ENCODE measurements at regions not wholly inside any gene's neighbourhood (a gene's known extent, or its start where the extent isn't known, plus 50 kb on each side); places are given as distances from the start of the nearest gene placed in this dataset.

DNA sequence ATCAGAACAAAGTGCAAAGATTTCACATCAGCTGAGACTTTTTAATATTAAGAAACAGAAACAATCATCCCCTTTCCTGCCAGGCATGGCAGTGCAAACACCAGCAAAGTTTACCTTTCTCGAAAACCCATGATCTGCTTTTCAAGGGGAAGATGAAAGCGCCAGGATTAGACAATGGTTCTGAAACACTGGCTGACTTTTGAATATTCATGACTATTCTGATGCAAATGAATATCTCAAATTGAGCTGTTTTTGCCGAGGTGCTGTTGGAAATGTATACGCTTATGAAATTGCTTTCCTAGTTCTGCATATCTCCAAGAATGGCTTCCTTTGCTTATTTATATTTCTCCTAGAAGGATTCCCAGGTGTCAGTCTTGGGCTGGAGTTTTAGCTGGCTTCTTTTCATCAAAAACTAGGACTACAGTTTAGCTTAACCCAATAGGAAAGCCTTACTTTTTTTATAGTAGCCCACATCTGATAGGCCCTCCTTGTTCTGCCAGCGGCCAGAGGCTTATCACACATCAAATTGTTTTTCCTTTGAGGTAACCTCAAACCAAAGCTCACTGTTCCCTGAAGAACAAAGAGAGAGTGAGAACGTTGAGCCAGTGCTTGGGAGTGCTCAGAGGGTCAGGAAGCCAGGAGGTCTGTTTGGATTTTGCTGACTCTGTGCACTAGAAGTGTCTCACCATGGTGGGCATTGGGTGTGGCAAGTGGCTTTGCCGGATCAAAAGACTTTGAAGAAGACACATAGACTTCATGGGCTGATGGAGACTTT, 74.0 kb upstream of the PLCL2 start:
- DNase-seq = no peak

DNA sequence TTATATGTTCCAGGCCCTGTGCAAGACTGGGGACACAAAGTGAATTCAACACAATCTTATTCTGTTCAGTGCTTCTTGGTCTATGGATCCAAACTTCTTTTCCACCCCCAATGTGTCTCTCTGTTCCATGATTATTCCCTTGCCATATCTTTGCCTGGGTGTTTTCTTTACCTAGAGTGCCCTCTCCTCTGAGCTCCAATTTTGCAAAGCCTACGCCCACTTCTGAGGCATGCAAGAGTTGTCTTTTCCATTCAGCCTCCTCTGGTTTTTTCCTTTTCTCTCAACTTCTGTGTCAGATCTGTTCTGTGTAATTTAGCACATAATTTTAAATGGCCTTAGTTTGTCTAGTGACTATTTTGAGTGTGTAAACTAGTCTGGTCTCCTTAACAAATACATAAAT, 72.8 kb upstream of the PLCL2 start:
- no peak for DNase-seq

DNA sequence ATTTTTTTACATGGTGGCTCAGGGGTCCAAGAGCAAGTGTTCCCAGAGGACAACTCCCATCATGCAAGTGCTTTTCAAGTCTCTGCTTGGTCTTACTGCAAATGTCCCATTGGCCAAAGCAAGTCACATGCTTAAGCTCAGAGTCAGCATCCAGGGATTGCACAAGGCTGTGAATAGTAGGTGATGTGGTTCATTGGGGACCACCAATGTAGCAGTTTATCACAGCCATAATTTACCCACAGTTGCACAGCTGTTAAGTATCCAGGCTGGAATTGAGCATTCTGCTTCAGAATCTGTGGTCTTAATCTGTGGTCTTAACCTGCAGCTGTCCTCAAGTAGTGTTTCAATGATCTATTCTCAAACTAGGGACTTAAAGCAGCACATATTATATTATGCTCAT, 71.4 kb upstream of the PLCL2 start:
- DNase-seq = no peak

DNA sequence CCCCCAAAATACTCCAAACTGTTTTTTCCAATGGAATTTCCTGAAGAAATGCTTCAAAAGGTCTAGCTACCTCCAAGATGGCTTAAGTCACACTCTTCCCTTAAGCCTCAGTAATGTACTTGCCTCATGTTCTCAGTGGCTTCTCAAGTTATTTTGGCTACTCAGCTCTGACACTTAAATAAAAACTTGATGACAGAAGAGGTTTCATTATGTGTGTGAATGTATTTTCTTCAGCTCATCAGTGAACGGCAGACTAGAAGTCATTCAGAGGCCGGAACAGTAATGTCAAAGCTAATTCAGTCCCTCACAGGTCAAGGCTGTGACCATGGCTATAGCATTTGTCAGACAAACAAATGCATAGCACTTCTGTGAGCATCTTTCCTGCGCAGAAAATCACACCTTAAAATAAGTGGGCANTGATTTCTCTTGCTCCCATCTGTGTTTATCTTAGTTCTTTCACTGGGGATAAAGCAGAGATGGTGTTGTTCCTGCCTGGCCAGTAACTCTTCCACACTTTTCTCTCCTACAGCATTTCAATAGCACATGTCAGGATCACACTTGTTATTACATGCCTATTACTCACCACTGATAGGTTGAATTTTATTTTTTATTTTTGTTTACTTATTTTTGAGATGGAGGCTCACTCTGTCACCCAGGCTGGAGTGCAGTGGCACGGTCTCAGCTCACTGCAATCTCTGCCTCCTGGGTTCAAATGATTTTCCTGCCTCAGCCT, 68.5 kb upstream of the PLCL2 start:
- peak; percentile 82 for DNase-seq

DNA sequence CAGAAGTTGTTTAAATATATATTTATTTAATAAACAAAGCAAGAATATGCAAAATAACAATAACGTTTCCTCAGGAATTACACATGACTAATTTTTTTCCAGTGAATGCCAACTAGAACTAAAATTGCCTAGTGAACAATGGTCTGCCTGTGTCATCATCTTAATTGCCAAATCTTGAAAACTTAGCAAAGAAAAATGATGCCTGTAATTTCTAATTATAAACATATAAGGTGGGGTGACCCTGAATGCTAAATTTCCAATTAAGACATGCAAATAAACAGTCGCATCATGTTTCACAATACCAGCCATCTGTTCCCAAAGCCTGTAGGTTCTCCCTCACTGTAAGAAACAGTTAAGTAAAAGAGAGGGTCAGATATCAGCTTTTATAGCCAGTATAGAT, 67.6 kb upstream of the PLCL2 start:
- no peak for DNase-seq

DNA sequence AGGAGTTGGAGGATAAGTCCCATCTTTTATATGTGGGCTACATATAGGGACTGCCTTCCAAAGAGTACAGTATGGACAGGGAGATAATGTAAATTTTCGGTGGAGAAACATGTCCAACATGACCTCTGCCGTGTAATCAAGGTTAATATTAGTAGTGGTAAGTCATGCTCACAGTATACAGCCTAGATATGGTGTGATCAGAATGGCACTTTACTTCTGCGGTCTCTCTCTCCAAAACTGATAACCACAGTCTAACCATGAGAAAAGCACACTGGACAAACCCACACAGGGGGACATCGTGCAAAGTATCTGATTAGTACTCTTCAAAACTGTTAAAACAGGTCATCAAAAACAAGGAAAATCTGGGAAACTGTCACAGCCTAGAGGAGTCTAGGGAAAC, 66.6 kb upstream of the PLCL2 start:
- DNase-seq = no peak

DNA sequence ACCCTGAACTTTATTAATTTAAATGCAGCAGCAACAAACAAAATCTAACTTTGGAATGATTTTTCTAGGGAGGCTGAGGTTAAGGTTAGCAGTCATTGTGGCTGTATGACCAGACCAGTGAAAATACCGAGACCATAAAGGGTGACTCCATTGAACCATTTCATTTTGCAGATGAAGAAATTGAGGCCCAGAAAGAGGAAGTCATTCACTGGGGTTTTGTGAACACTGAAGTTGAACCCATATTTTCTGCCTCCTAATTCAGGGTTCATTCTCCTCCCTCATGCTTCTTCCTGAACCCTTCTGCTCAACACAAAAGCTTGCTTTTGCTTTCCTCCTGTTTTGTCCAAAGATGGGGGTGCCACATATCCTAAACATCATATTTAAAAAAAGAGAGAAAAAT, 65.8 kb upstream of the PLCL2 start:
- no peak for DNase-seq

- no peak for DNase-seq
These were observed 64.3 kb upstream of the PLCL2 start for GRCh38 chr3:16820485-16820884.

- no peak for DNase-seq
These were observed 63.7 kb upstream of the PLCL2 start for GRCh38 chr3:16821053-16821452.

- DNase-seq = peak; percentile 82
These were observed 60.6 kb upstream of the PLCL2 start for GRCh38 chr3:16824081-16824696.

- DNase-seq = no peak
These were observed 59.0 kb upstream of the PLCL2 start for GRCh38 chr3:16825617-16826204.

GRCh38 chr3:16828815-16829214, 55.9 kb upstream of the PLCL2 start:
- DNase-seq = peak; percentile 78

- no peak for DNase-seq
These were observed 52.9 kb upstream of the PLCL2 start for GRCh38 chr3:16831846-16832245.

DNA sequence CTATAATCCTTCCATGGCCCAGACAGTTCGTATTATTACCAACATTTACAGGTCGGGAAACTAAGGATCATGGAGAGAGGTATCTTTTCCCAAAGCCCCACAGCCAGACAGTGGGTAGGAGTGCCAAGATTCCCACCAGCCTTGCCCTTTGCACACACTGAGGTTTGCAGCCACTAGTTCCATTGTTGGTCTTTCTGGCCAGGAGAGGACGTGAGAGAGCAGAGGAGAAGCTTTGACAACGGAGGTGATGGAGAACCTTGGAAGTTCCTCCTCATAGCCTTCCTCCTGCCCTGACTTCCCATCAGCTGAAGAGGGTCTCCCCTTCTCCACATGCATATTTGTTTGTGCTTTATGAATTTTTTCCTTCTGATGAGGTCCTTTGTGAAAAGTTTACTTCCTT, 50.5 kb upstream of the PLCL2 start:
- DNase-seq = no peak

GRCh38 chr3:16834753-16835152, 50.0 kb upstream of the PLCL2 start:
- no peak for DNase-seq

Data from RPMI8226 (cell line).